ENCODE measurements at regions not wholly inside any gene's neighbourhood (a gene's known extent, or its start where the extent isn't known, plus 50 kb on each side); places are given as distances from the start of the nearest gene placed in this dataset.

DNA sequence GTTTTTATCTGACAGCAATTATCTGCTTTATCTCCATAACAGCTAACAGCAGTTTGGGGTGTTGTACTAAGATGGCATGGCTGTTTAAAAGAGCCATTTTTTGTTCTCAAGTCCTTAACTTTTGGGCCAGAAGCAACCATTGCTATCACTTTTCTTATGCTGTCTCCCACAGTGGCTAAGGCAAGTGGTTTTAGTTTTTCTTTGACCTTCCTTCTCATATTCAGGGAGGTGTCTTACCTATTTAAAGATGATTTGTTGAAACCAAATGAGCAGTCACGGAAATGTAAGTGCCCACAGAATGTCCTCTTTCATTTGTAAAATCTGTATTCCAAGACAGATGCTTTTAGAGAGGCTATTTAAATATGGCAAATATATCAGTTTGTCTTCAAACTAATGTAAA lies 96.8 kb upstream of the USP15 start:
- ChIA-PET CTCF (no interaction called here), POLR2A (interaction anchor here (0.6 kb wide), 1 partner anchor 18 kb away, joined by 3 read pairs; no protein-coding TSS in a partner anchor)
- no peaks in the 10 kb centered on the region for H3K4me1 ChIP-seq (ENCODE audit: control insufficient read depth, insufficient read depth, low read length)
- no peak overlapping the region for H3K27ac ChIP-seq (ENCODE audit: extremely low read depth, low read depth, low read length)
- no peak overlapping the region for H3K4me3 ChIP-seq (ENCODE audit: low read depth, low read length)
- H3K36me3 ChIP-seq (ENCODE audit: control insufficient read depth in 2 of 2, insufficient read depth in 1 of 2, low read length in 2 of 2), result no peaks in the 10 kb centered on the region
- H3K9me3 ChIP-seq (ENCODE audit: control insufficient read depth, insufficient read depth, low read depth, low read length), result no peaks in the 10 kb centered on the region
- TF ChIP-seq ZNF426 (tag by site-specific recombination; IDR thresholded peaks at IDR 0.05) (no peak), ZNF548 (tag by site-specific recombination; IDR thresholded peaks at IDR 0.05) (no peak), ZNF266 (tag by site-specific recombination; IDR thresholded peaks at IDR 0.05; ENCODE audit: low read depth) (no peak)

DNA sequence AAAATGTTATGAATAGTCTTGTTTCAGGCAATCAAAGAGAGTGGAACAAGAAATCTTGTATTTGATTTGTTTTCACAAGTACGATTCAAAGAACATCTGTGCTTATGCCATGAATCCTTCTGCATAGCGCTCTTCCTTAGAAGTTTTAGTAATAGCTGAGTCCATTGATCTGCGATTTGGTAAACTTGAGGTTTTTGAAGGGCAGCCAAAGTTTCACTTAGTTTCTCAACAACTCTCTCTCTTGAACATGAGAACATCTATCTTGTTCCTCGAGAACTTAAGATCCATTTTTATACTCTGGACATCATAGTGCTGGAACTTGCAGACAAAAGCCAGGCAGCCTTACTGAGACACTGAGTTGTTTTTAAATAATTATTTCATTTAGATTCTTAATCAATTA lies 96.2 kb upstream of the USP15 start:
- Histone ChIP-seq H3K36me3 (ENCODE audit: control insufficient read depth in 2 of 2, insufficient read depth in 1 of 2, low read length in 2 of 2) (no peaks in the 10 kb centered on the region), H3K4me1 (ENCODE audit: control insufficient read depth, insufficient read depth, low read length) (no peaks in the 10 kb centered on the region), H3K27ac (ENCODE audit: extremely low read depth, low read depth, low read length) (no peak overlapping the region), H3K4me3 (ENCODE audit: low read depth, low read length) (no peak overlapping the region), H3K9me3 (ENCODE audit: control insufficient read depth, insufficient read depth, low read depth, low read length) (no peaks in the 10 kb centered on the region)
- POLR2A ChIA-PET, result no interaction called here
- TF ChIP-seq ZNF324 (tag by site-specific recombination; IDR thresholded peaks at IDR 0.05) (no peak), ZNF707 (tag by site-specific recombination; IDR thresholded peaks at IDR 0.05) (no peak), ZNF221 (tag by site-specific recombination; IDR thresholded peaks at IDR 0.05; ENCODE audit: borderline replicate concordance) (no peak), ZNF664 (tag by site-specific recombination; IDR thresholded peaks at IDR 0.05) (no peak), ZNF701 (tag by site-specific recombination; IDR thresholded peaks at IDR 0.05) (no peak), ZNF16 (tag by site-specific recombination; IDR thresholded peaks at IDR 0.05; ENCODE audit: low read depth) (no peak), ZNF302 (tag by site-specific recombination; IDR thresholded peaks at IDR 0.05; ENCODE audit: low read depth) (no peak)
- TF ChIP-seq, protein P1, sequence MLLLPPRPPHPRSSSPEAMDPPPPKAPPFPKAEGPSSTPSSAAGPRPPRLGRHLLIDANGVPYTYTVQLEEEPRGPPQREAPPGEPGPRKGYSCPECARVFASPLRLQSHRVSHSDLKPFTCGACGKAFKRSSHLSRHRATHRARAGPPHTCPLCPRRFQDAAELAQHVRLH (tag by site-specific recombination; IDR thresholded peaks at IDR 0.05), result no peak
- TF ChIP-seq, protein P2, sequence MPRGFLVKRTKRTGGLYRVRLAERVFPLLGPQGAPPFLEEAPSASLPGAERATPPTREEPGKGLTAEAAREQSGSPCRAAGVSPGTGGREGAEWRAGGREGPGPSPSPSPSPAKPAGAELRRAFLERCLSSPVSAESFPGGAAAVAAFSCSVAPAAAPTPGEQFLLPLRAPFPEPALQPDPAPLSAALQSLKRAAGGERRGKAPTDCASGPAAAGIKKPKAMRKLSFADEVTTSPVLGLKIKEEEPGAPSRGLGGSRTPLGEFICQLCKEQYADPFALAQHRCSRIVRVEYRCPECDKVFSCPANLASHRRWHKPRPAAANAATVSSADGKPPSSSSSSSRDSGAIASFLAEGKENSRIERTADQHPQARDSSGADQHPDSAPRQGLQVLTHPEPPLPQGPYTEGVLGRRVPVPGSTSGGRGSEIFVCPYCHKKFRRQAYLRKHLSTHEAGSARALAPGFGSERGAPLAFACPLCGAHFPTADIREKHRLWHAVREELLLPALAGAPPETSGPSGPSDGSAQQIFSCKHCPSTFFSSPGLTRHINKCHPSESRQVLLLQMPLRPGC (tag by site-specific recombination; IDR thresholded peaks at IDR 0.05), result no peak
- CTCF ChIA-PET, result no interaction called here

DNA sequence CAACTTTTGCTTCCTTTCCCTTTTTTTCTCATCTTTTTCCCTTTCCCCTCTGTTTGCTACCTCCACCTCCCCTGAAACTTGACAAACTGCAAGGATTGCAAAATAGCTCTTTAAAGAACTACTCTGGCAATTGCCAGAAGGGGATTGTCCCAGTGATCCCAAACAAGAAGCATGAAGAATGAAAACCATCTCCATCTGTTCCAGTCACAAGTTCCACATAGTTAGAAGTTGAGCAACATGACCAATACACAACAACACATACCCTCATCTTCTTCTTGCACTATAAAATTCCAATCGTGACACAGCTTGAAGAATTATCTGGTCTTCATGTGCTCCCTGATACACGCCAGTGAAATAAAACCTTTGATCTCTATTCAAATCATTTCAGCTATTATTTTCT lies 93.7 kb upstream of the USP15 start:
- TF ChIP-seq YY2 (tag by site-specific recombination; IDR thresholded peaks at IDR 0.05) (no peak), KLF1 (tag by site-specific recombination; IDR thresholded peaks at IDR 0.05) (no peak), ZNF292 (tag by site-specific recombination; IDR thresholded peaks at IDR 0.05; ENCODE audit: borderline replicate concordance, low read depth) (no peak), ZIC2 (tag by site-specific recombination; IDR thresholded peaks at IDR 0.05) (no peak), BCL11A (tag by site-specific recombination; IDR thresholded peaks at IDR 0.05; ENCODE audit: low read depth) (no peak), ZNF785 (tag by site-specific recombination; IDR thresholded peaks at IDR 0.05) (no peak), ZNF777 (tag by site-specific recombination; IDR thresholded peaks at IDR 0.05; ENCODE audit: borderline replicate concordance) (no peak)
- TF ChIP-seq, protein P3, sequence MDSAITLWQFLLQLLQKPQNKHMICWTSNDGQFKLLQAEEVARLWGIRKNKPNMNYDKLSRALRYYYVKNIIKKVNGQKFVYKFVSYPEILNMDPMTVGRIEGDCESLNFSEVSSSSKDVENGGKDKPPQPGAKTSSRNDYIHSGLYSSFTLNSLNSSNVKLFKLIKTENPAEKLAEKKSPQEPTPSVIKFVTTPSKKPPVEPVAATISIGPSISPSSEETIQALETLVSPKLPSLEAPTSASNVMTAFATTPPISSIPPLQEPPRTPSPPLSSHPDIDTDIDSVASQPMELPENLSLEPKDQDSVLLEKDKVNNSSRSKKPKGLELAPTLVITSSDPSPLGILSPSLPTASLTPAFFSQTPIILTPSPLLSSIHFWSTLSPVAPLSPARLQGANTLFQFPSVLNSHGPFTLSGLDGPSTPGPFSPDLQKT (IDR thresholded peaks at IDR 0.05; ENCODE audit: borderline replicate concordance, low read depth, low read length), result no peak
- POLR2A ChIA-PET, result no interaction called here

More for the DNA sequence above, 93.7 kb upstream of the USP15 start:
- no peaks in the 10 kb centered on the region for H3K4me1 ChIP-seq (ENCODE audit: control insufficient read depth, insufficient read depth, low read length)
- CTCF ChIA-PET, result interaction anchor here (0.9 kb wide), 1 partner anchor 42 kb away, joined by 3 read pairs; no protein-coding TSS in a partner anchor
- H3K4me3 ChIP-seq (ENCODE audit: low read depth, low read length), result no peak overlapping the region
- H3K36me3 ChIP-seq (ENCODE audit: control insufficient read depth in 2 of 2, insufficient read depth in 1 of 2, low read length in 2 of 2), result no peaks in the 10 kb centered on the region
- H3K9me3 ChIP-seq (ENCODE audit: control insufficient read depth, insufficient read depth, low read depth, low read length), result no peaks in the 10 kb centered on the region
- H3K27ac ChIP-seq (ENCODE audit: extremely low read depth, low read depth, low read length), result no peak overlapping the region

All from HEK293 (cell line).